Stomach (tissue), 8 donors: ENCODE measurements at regions not wholly inside any gene's neighbourhood (a gene's known extent, or its start where the extent isn't known, plus 50 kb on each side); places are given as distances from the start of the nearest gene placed in this dataset.
A peak's percentile ranks its signal among the peaks of the same experiment; 100 is the strongest.

Experiments used
- DNase-seq, 2 donors: peaks; one replicate each; pipeline versions ENCODE4 v3.0.0 to v3.0.0-alpha.2; 2013 to 2019
- H3K27ac ChIP-seq, 5 donors: fragments of 200-600 bp in 4 of 5; sonication (generic) in 4 of 5; one replicate each; pipeline ENCODE4 v1.5.1; 2013 to 2019; ENCODE audit warnings: mild to moderate bottlenecking in 1 of 5, moderate library complexity in 1 of 5
- H3K27me3 ChIP-seq, 3 donors: fragments of 200-600 bp; sonication (generic); one replicate each; pipeline ENCODE4 v1.5.1; 2017 to 2019; ENCODE audit warnings: mixed run types in 1 of 3
- H3K36me3 ChIP-seq, 4 donors: fragments of 200-600 bp; sonication (generic); 1 replicate in 3 of 4; 2 replicates in 1 of 4; pipeline ENCODE4 v1.5.1; 2016 to 2019
- H3K4me1 ChIP-seq, 4 donors: fragments of 200-600 bp; sonication (generic); one replicate each; pipeline ENCODE4 v1.5.1; 2016 to 2019
- H3K4me3 ChIP-seq, 4 donors: fragments of 200-600 bp; sonication (generic) in 3 of 4; one replicate each; pipeline ENCODE4 v1.5.1; 2016 to 2019; ENCODE audit warnings: mild to moderate bottlenecking in 1 of 4
- H3K9me3 ChIP-seq, 4 donors: fragments of 200-600 bp; sonication (generic); one replicate each; pipeline ENCODE4 v1.5.1; 2016 to 2019
- EP300 ChIP-seq: sonication (generic); formaldehyde crosslinking; IDR thresholded peaks from one replicate; pipeline ENCODE4 v1.6.1; 2017; ENCODE audit warnings: antibody characterized with exemption
- POLR2A ChIP-seq, 4 donors: fragments of 450-650 bp; IDR thresholded peaks; one replicate each; pipeline ENCODE4 v1.6.1; 2016; ENCODE audit warnings: antibody characterized with exemption in 4 of 4, control low read depth in 2 of 4, mild to moderate bottlenecking in 1 of 4, moderate library complexity in 1 of 4
- POLR2AphosphoS5 ChIP-seq, 3 donors: sonication (generic); formaldehyde crosslinking; IDR thresholded peaks; one replicate each; pipeline ENCODE4 v1.6.1; 2016; ENCODE audit warnings: antibody characterized with exemption in 3 of 3
- WGBS, 5 donors: extraction: QIAGEN DNeasy Blood & Tissue Kit in 3 of 5; methylation state at CpG; one replicate each; pipeline versions ENCODE4 v1.1.5 to v1.1.7; 2013 to 2018; 5-methylcytosine and 5-hydroxymethylcytosine counted together
- intact Hi-C: fragments of 100-400 bp; cut with DNase I; formaldehyde crosslinking; loops from one replicate; pipeline ENCODE4 v1.15.1; 2023; ENCODE audit warnings: low total_unique reads
- TF ChIP-seq, protein P1 (sequence below), 7 experiments: fragments of 450-650 bp in 4 of 7; fragments of 200-600 bp in 3 of 7; sonication (generic) in 3 of 7; IDR thresholded peaks; one replicate each; pipeline ENCODE4 v1.5.1; 2016 to 2019; ENCODE audit warnings: antibody characterized with exemption in 7 of 7, control low read depth in 2 of 7, mild to moderate bottlenecking in 1 of 7
- donor health status: healthy with polysubstance abuse.
- donor health status: Bipolar disorder and iron deficiency.
- donor health status: healthy.

DNA sequence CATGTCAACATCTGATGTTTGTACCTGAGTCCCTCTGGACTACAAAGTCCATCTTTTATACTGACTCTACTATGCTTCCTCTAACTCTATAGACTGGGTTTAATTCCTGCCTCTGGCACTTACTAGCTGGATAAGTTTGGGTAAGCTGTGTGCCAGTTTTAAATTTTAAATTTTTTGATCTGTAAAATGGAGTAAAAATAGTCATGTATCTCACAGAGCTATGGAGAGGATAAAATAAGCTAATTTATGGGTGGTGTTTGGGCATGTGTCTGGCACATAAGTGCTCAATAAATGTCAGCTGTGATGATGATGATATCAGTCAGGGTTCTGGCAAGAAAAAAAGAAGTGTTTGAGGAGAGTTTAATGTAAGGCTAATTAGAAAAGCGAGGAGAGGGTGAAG, 139.2 kb upstream of the C1orf21 start:
- Histone ChIP-seq H3K36me3 (no peaks in the 10 kb centered on the region), H3K4me1 (peaks cover 0 to 4% (median 0%) of the 10 kb centered on the region in 4 donors), H3K27me3 (no peaks in the 10 kb centered on the region), H3K9me3 (no peaks in the 10 kb centered on the region), H3K4me3 (no peak overlapping the region), H3K27ac (no peak overlapping the region)
- DNase-seq, result no peak
- 62 to 88% (median 81%) methylated on average over 1 of the region's 1 CpG for WGBS, 5 donors
- TF ChIP-seq, protein P1, sequence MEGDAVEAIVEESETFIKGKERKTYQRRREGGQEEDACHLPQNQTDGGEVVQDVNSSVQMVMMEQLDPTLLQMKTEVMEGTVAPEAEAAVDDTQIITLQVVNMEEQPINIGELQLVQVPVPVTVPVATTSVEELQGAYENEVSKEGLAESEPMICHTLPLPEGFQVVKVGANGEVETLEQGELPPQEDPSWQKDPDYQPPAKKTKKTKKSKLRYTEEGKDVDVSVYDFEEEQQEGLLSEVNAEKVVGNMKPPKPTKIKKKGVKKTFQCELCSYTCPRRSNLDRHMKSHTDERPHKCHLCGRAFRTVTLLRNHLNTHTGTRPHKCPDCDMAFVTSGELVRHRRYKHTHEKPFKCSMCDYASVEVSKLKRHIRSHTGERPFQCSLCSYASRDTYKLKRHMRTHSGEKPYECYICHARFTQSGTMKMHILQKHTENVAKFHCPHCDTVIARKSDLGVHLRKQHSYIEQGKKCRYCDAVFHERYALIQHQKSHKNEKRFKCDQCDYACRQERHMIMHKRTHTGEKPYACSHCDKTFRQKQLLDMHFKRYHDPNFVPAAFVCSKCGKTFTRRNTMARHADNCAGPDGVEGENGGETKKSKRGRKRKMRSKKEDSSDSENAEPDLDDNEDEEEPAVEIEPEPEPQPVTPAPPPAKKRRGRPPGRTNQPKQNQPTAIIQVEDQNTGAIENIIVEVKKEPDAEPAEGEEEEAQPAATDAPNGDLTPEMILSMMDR (IDR thresholded peaks at IDR 0.05), result no peak
- no peak for TF ChIP-seq EP300
- TF ChIP-seq POLR2AphosphoS5 (IDR thresholded peaks at IDR 0.05), result no peak
- TF ChIP-seq POLR2A (IDR thresholded peaks at IDR 0.05), result no peak
- intact Hi-C loops, result no loop called here

DNA sequence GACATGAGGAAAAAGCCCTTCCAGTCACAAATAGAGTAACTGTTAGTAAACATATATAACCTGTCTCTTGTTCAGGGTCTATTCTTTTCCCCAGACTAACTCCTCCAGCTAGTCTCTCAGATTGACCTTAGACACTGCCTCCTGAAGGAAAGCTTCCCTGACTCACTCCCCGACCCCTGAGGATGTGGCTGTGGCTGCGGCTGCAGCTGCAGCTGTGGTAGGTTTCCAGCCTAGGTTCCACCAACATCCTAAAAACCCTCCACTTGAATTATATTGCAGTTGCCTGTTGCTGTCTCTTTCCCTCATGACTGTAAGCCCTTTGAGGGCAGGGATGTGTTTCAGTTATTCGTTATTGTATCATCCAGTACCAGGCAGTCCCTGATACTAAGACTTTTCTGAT, 132.9 kb upstream of the C1orf21 start:
- intact Hi-C loops, result no loop called here
- Histone ChIP-seq H3K27me3 (no peaks in the 10 kb centered on the region), H3K4me3 (no peak overlapping the region), H3K36me3 (no peaks in the 10 kb centered on the region), H3K4me1 (no peaks in the 10 kb centered on the region), H3K9me3 (no peaks in the 10 kb centered on the region), H3K27ac (no peak overlapping the region)
- TF ChIP-seq EP300 (no peak), POLR2AphosphoS5 (IDR thresholded peaks at IDR 0.05) (no peak), POLR2A (IDR thresholded peaks at IDR 0.05) (no peak)
- TF ChIP-seq, protein P1 (IDR thresholded peaks at IDR 0.05), result no peak
- WGBS, 5 donors, result 89 to 93% (median 92%) methylated on average over 3 of the region's 3 CpGs
- no peak for DNase-seq

DNA sequence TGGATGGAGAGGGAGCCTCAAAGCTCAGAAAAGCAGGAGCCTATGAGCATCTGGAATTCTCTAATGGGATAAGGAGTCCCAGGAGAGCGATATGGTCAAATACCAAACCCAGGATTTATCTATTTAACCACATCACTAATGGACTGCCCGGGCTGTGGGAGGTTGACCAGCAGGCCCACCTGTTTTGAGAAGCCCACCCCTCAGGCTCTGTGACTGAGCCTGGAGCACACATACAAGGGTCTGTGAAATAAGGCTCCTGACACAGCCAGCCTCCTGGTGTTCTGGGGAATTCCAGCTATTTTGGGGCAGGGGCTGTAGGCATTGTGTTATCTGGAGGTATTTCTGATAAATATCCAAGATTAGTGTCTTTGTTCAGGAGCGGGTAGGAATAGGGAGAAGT, 132.0 kb upstream of the C1orf21 start:
- Histone ChIP-seq H3K4me1 (no peaks in the 10 kb centered on the region), H3K27me3 (no peaks in the 10 kb centered on the region), H3K27ac (no peak overlapping the region), H3K4me3 (no peak overlapping the region), H3K9me3 (no peaks in the 10 kb centered on the region), H3K36me3 (no peaks in the 10 kb centered on the region)
- intact Hi-C loops, result no loop called here
- TF ChIP-seq POLR2AphosphoS5 (IDR thresholded peaks at IDR 0.05), result no peak
- TF ChIP-seq POLR2A (IDR thresholded peaks at IDR 0.05), result no peak
- TF ChIP-seq EP300, result no peak
- TF ChIP-seq, protein P1 (IDR thresholded peaks at IDR 0.05), result no peak
- DNase-seq, result no peak
- WGBS, 5 donors, result 69 to 86% (median 74%) methylated on average over 3 of the region's 3 CpGs

DNA sequence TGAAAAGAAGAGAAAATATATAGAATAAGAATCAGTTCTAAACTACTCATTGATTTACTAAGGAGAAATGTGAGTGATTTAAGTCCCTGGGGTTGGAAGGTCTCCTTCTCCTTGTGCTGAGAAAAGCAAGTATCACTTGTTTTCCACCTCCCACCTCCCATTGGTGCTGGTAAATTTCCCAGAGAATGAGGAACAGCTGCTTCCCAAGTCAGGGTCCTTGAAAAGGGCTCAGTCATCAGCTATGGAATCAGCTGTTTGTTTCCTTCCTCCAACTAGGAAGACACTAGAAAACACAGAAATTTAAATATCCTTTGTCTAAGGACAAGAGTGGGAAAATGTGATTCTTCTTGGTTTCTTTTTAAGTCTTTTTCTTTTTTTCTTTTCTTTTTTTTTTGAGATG, 131.3 kb upstream of the C1orf21 start:
- no peaks in the 10 kb centered on the region for H3K36me3 ChIP-seq
- no peak overlapping the region for H3K27ac ChIP-seq
- intact Hi-C loops, result no loop called here
- no peaks in the 10 kb centered on the region for H3K27me3 ChIP-seq
- no peaks in the 10 kb centered on the region for H3K4me1 ChIP-seq
- DNase-seq, result peak in 1 of 2 donors; percentile 11
- no peaks in the 10 kb centered on the region for H3K9me3 ChIP-seq
- TF ChIP-seq POLR2A (IDR thresholded peaks at IDR 0.05), result no peak
- no peak for TF ChIP-seq EP300
- TF ChIP-seq, protein P1 (IDR thresholded peaks at IDR 0.05), result no peak
- TF ChIP-seq POLR2AphosphoS5 (IDR thresholded peaks at IDR 0.05), result no peak
- no peak overlapping the region for H3K4me3 ChIP-seq
